RKO (cell line): ENCODE measurements at regions not wholly inside any gene's neighbourhood (a gene's known extent, or its start where the extent isn't known, plus 50 kb on each side); places are given as distances from the start of the nearest gene placed in this dataset.
"Not testable (repeated sequence)": the region's sequence is repeated elsewhere in the genome, so short reads cannot be mapped to it uniquely, and the experiment has no call there.

Source experiments
- DNase-seq: peaks from one replicate; pipeline ENCODE4 v3.0.0-alpha.2; 2016; ENCODE audit warnings: low spot score

- no peak for DNase-seq
Measured at GRCh38 chr14:77985211-77985615, 185.0 kb upstream of the NRXN3 start.

DNA sequence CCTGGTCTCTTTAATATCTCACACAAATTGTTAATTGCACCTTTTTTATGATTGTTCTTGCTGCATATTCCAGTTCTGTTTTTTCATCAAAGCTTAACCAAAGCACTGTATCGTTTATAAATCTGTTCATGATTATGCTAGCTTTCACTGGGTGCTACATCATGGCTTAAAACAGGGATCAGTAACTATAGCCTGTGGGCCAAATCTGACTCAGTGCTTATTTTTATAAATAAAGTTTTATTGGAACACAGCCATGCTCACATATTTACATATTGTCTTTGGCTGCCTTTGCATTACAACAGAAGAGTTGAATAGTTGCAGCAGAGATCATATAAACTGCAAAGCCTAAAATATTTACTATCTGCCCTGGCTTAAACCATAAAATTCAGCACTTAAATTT lies 183.4 kb upstream of the NRXN3 start:
- DNase-seq = no peak

- no peak for DNase-seq
Measured at GRCh38 chr14:77988096-77988870, 181.9 kb upstream of the NRXN3 start.

- DNase-seq = peak; percentile 81
Measured at GRCh38 chr14:77988970-77989369, 181.2 kb upstream of the NRXN3 start.

- DNase-seq = no peak
Measured at GRCh38 chr14:77989441-77989991, 180.7 kb upstream of the NRXN3 start.

- DNase-seq = no peak
Measured at GRCh38 chr14:77990337-77990736, 179.8 kb upstream of the NRXN3 start.

DNA sequence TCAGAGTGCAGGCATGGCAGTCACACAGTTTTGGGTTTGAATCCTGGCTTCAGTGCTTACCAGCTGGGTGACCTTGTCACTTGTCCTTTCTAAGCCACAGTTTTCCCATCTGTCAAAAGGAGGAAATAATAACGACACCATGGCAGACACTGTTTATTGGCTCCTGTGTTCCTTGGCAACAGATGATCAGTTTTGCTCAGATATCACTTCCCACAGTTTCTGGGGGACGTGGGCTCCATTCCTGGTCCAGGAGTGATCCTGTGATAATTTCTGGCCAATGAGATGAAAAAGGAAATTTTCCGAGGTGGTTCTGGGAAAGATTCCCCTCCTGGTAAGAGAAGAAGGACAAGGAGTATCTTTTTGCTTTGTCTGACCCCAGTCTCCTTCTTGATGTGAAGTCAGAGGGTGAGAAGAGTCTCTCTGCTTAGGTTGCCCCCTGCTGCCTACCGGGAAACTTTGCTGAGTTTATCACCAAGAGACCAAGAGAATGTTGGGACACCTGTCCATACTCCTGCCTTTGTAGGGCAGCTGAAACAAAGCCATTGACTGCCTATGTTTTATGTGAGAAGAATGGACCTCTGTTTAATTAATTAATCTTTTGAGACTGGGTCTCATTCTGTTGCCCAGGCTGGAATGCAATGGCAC lies 178.9 kb upstream of the NRXN3 start:
- no peak for DNase-seq

GRCh38 chr14:78005325-78005724 lies 164.8 kb upstream of the NRXN3 start:
- DNase-seq = peak; percentile 56

GRCh38 chr14:78007160-78007559 lies 163.0 kb upstream of the NRXN3 start:
- DNase-seq = no peak

- peak; percentile 89 for DNase-seq
Measured at GRCh38 chr14:78010688-78011087, 159.5 kb upstream of the NRXN3 start.

DNA sequence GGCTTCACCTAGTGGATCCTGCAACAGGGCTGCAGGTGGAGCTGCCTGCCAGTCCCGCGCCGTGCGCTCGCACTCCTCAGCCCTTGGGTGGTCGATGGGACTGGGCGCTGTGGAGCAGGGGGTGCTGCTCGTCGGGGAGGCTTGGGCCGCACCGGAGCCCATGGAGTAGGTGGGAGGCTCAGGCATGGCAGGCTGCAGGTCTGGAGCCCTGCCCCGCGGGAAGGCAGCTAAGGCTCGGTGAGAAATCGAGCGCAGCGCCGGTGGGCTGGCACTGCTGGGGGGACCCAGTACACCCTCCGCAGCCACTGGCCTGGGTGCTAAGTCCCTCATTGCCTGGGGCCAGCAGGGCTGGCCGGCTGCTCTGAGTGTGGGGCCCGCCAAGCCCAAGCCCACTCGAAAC lies 156.3 kb upstream of the NRXN3 start:
- DNase-seq = not testable (repeated sequence)

- no peak for DNase-seq
Measured at GRCh38 chr14:78016532-78016931, 153.6 kb upstream of the NRXN3 start.

- DNase-seq = no peak
Measured at GRCh38 chr14:78018283-78018682, 151.9 kb upstream of the NRXN3 start.

- DNase-seq = peak; percentile 75
Measured at GRCh38 chr14:78022059-78022458, 148.1 kb upstream of the NRXN3 start.

DNA sequence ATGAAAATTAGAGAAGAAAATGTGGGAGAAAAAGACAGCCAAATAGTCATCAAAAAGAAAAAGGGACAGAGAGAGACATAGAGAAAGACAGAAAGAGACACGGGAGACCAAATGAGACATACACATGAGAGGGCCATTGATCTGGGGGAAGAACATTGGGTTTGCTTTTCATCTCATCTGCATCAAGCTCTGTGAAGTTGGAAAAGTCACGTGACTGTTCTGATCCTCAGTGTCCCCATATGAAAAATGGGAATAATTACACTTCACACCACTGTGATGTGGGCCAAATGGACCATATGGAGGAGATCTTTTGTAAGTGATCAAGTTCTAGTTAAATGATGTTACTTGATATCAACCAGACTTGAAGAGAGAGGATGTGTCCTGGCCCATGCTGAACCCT lies 147.1 kb upstream of the NRXN3 start:
- no peak for DNase-seq

- DNase-seq = no peak
Measured at GRCh38 chr14:78028471-78028870, 141.7 kb upstream of the NRXN3 start.

DNA sequence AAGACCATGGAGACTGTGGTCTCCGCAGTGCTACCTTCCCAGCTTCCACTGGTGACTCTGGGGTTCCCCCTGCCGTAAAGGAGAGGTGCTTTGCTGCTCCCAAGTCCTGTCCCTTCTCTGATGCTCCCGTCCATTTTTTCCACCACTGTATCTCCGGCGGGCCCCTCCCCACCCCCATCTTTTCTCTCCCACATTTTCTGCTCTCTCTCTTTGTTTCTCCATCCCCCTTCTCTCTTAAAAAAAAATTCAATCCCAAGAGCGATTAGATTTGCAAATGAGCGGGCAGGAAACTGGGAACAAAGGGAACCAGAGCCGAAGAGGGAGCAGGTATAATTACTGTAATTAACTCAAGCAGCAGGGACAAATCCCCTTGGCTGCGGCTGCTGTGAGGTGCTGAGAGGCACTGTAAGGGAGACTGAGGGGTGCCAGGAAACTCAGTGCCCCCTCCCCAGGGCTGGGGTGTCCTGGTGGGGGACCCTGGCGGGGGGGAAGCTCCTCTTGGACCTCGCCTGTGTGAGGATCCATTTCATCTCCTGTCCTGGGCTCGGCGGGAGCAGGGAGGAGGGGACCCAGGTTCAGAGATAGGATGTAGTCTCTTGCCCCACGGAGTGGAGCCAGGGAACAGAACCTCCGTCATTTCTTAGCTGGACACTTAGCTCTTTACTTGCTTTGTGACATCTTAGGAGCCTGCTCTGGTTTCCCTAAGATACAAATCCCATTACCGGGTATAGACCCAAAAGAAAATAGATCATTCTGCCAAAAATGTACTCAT lies 140.4 kb upstream of the NRXN3 start:
- DNase-seq = no peak

GRCh38 chr14:78043349-78043748 lies 126.8 kb upstream of the NRXN3 start:
- DNase-seq = no peak

DNA sequence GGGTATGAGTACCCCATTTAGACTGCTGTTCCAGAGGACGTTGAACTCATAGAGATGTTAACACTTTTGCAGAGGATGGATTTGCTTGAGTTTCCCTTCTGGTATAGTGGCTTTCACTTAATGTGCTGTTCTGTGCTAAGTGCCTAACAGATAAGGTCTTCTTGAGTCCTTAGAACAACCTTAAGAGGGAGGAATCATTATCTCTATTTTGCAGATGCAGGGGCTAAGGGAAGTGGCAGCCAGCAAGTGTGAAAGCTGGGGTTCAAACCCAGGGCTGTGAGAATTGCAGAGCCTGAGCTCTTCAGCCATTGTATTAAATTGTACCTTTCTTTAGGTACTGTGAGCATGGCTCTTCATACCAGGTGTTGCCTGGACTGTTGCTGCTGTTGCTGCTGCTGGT lies 122.1 kb upstream of the NRXN3 start:
- no peak for DNase-seq

GRCh38 chr14:78056890-78057289 lies 113.3 kb upstream of the NRXN3 start:
- DNase-seq = not testable (repeated sequence)

- no peak for DNase-seq
Measured at GRCh38 chr14:78070344-78070743, 99.8 kb upstream of the NRXN3 start.

DNA sequence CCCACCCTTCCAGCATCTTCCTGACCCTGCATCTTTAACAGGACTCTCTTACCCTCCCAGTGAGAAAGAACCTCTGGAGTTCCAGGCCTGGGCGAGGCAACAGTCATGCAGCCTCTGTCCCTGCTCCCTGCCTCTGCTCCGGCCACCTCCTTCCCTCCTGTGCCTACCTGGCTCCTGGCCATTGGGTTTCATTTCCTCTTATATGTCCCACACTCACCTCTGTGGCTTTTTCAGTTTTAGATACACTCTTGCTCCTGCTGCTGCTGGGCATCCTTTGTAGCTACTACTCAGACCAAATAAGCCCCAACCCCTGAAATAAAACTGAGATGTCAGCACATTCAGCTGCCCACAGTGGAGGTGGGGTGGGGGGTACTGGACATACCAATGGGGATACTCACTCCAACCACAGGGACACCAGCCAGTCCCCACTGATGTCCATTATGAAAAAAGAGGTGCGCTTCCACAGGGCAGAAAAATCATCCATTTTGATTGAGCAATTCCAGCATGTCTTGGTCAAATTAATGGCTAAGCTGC lies 99.1 kb upstream of the NRXN3 start:
- no peak for DNase-seq
